ENCODE measurements at regions not wholly inside any gene's neighbourhood (a gene's known extent, or its start where the extent isn't known, plus 50 kb on each side); places are given as distances from the start of the nearest gene placed in this dataset.
"Not testable (repeated sequence)": the region's sequence is repeated elsewhere in the genome, so short reads cannot be mapped to it uniquely, and the experiment has no call there.

GRCh38 chr11:101835506-101836063 lies 79.2 kb upstream of the CEP126 start:
- 0% methylated on average over 3 of the region's 3 CpGs for WGBS (ENCODE audit: insufficient coverage, low coverage, missing lambda C conversion rate)
- no peaks in the 10 kb centered on the region for H3K9me1 ChIP-seq (ENCODE audit: control insufficient read depth, insufficient read depth, low read length)
- H3K4me2 ChIP-seq (ENCODE audit: insufficient read depth, low read length): no peak overlapping the region
- no peaks in the 10 kb centered on the region for H3K79me2 ChIP-seq (ENCODE audit: control insufficient read depth, insufficient read depth, low read length)
- CTCF ChIA-PET (ENCODE audit: low intra/inter-chr PET ratio): no interaction called here
- no peaks in the 10 kb centered on the region; the same call in 1 of the 2 replicates for H3K9me3 ChIP-seq (replicated peaks; ENCODE audit: control insufficient read depth, insufficient read depth, low read depth, low read length)
- no peak for ATAC-seq
- H3K4me1 ChIP-seq (replicated peaks in 1 of 2; ENCODE audit: control insufficient read depth in 2 of 2, insufficient read depth in 2 of 2, low read length in 2 of 2): no peaks in the 10 kb centered on the region
- DNase-seq (ENCODE audit: extremely low read depth in 1 of 4, low spot score in 3 of 4): no peak
- POLR2A ChIA-PET: no interaction called here
- no peak for TF ChIP-seq FOXJ2 (tag; IDR thresholded peaks at IDR 0.05)
- no peak for TF ChIP-seq ZMIZ1 (IDR thresholded peaks at IDR 0.05; ENCODE audit: low read depth in 2 of 2, low read length in 2 of 2)
- intact Hi-C loops (cut with micrococcal nuclease) (no loop called here), in situ Hi-C loops (cut with MboI) (no loop called here)
- no peak overlapping the region for H2AFZ ChIP-seq (ENCODE audit: low read depth, low read length)
- H3K36me3 ChIP-seq (ENCODE audit: control insufficient read depth, insufficient read depth, low read length): no peaks in the 10 kb centered on the region
- no peak for FAIRE-seq
- BruUV-seq (replicated peaks): no TSS peak
- no peak overlapping the region for H3K4me3 ChIP-seq
- H3K27me3 ChIP-seq (ENCODE audit: control insufficient read depth in 2 of 2, insufficient read depth in 2 of 2, low read length in 2 of 2): no peaks in the 10 kb centered on the region
- no peaks in the 10 kb centered on the region for H4K20me1 ChIP-seq (replicated peaks; ENCODE audit: control insufficient read depth, insufficient read depth, low read length)
- no peak overlapping the region for H3K9ac ChIP-seq (ENCODE audit: insufficient read depth in 1 of 2, low read depth in 2 of 2, low read length in 2 of 2)
- H3K27ac ChIP-seq (ENCODE audit: extremely low read depth, low read depth, low read length): no peak overlapping the region

- H2AFZ ChIP-seq (ENCODE audit: low read depth, low read length); POLR2A ChIA-PET; H3K9ac ChIP-seq (ENCODE audit: insufficient read depth in 1 of 2, low read depth in 2 of 2, low read length in 2 of 2); DNase-seq (ENCODE audit: extremely low read depth in 1 of 4, low spot score in 3 of 4); H3K9me1 ChIP-seq (ENCODE audit: control insufficient read depth, insufficient read depth, low read length); BruUV-seq (replicated peaks); H3K36me3 ChIP-seq (ENCODE audit: control insufficient read depth, insufficient read depth, low read length); ATAC-seq; in situ Hi-C loops (cut with MboI); H3K4me3 ChIP-seq; H3K27ac ChIP-seq (ENCODE audit: extremely low read depth, low read depth, low read length); CTCF ChIA-PET (ENCODE audit: low intra/inter-chr PET ratio); H3K4me2 ChIP-seq (ENCODE audit: insufficient read depth, low read length); H4K20me1 ChIP-seq (replicated peaks; ENCODE audit: control insufficient read depth, insufficient read depth, low read length); H3K79me2 ChIP-seq (ENCODE audit: control insufficient read depth, insufficient read depth, low read length); intact Hi-C loops (cut with micrococcal nuclease); H3K9me3 ChIP-seq (replicated peaks; ENCODE audit: control insufficient read depth, insufficient read depth, low read depth, low read length); H3K27me3 ChIP-seq (ENCODE audit: control insufficient read depth in 2 of 2, insufficient read depth in 2 of 2, low read length in 2 of 2); H3K4me1 ChIP-seq (replicated peaks in 1 of 2; ENCODE audit: control insufficient read depth in 2 of 2, insufficient read depth in 2 of 2, low read length in 2 of 2); FAIRE-seq: not testable (repeated sequence)
- WGBS (ENCODE audit: insufficient coverage, low coverage, missing lambda C conversion rate): 0% methylated on average over 1 of the region's 1 CpG
Measured at GRCh38 chr11:101830475-101830874, 84.3 kb upstream of the CEP126 start.

Data from K562 (cell line).